Amygdala (tissue), 56 donors: ENCODE measurements at regions not wholly inside any gene's neighbourhood (a gene's known extent, or its start where the extent isn't known, plus 50 kb on each side); places are given as distances from the start of the nearest gene placed in this dataset.
"Not testable (repeated sequence)": the region's sequence is repeated elsewhere in the genome, so short reads cannot be mapped to it uniquely, and the experiment has no call there.

Source experiments
- DNase-seq, 56 donors: peaks; one replicate each; lab custom pipeline; 2025; lab: John Stamatoyannopoulos, UW

GRCh38 chr16:79887541-79888540 lies 287.3 kb upstream of the MAF start:
- DNase-seq = no peak

DNA sequence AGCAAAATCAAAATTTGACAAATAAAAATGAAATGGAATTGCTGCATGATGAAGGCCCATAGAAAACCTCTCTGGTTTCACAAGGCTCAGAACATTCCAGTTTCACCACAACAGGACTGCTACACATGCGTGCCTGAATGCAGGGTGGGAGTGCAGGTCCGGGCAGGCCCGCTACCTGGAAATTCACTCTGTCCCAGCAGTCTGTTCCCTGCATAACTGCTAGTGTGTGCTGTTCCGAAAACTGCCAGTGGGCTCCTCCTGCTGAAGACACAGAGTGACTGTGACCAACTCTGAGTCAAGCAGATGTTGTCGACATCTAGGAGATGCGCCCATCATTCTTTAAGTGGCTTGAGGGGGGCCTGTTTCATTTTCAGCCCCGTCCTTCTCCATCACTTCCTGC lies 284.8 kb upstream of the MAF start:
- DNase-seq = no peak

DNA sequence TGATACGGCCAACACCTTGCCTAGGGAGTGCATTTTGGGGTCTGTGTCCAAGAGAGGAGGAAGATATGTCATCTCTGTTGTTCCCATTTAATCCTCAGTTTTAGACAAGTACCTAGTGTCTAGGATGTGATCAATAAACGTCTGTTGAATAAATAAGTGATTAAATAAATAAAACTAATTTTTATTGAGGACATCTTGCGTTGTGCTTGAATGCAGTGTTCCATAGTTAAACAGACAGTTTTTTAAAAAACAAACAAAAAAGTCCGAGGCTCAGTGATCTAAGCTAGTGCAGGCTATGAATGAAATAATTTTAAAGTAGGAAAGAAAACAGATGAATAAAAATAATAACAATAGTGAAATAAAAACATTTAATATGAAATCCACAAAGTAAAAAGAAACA lies 283.0 kb upstream of the MAF start:
- DNase-seq = no peak

- DNase-seq = no peak
Observed at GRCh38 chr16:79882340-79883005, 281.9 kb upstream of the MAF start.

- not testable (repeated sequence) for DNase-seq
Observed at GRCh38 chr16:79881107-79881506, 280.6 kb upstream of the MAF start.

DNA sequence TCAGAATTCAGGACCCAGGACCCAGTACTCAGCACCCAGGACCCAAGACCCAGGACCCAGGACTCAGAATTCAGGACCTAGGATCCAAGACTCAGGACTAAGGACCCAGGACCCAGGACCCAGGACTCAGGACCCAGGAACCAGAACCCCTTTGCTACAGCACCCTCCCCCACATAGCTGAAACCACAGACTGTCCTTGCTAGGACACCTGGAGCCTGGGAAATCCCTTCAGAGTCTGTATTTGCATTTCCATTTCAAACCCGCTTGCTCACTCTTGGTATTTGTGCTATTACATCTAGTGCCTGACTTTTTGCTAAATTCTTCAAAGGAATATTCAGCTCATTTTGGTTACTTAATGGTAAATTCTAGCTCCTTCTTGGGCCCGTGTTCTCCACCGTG lies 275.8 kb upstream of the MAF start:
- no peak for DNase-seq

DNA sequence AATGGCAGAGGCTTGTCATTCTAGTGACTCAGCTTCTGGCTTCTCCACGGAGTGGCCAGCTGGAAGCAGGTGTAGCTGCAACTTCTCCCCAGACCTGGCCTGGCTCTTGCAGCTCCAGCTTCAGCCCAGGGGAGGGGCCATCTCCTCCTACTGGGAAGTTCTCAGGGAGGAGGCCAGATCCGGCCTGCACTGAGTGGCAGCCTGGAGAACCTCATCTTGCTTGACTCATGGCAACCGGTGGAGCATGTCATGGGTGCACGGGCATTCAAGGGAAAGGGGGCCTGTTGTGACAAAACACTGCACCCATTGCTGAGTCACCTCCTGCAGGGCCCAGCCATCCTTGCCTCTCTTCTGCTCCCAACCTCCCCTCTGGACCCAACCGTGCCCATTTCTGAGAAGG lies 273.9 kb upstream of the MAF start:
- DNase-seq = no peak

DNA sequence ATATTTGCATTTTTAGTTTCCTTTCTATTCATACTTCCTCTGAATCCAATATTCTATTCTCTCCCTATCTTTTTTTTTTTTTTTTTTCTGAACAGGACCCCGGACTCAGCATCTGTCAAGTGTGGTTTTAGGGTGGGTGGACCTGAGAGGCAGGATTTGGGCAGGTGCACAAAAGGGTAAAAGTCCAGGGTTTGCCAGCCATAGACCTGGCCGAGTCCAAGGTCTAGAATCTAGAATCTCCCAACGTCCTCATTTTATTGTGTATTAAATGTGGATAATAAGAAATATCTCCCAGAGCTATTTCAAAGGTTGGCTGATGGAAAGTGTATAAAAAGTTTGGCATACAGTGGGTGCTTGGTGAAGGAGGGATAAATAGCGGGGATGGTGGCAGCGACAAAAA lies 273.3 kb upstream of the MAF start:
- DNase-seq = no peak

DNA sequence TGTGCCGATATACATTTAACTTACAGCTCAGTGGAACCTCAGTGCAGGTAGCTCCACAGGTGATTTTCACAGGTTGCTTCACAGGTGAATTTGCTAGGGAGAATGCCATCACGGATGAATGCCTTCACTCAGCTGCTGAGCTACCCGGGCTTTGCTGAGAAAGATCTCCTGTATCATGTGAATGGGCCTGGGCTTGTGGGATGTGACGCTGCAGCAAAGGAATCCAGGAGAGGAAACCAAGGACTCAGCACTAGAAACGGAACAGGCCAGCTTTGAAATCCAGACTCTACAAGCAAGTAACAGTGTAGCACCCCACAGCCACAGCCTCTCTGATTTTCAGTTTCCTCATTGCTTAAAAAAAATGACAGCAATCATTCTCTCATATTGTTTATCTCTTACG lies 271.4 kb upstream of the MAF start:
- no peak for DNase-seq

GRCh38 chr16:79870016-79870886 lies 269.7 kb upstream of the MAF start:
- no peak for DNase-seq

GRCh38 chr16:79869304-79870015 lies 268.9 kb upstream of the MAF start:
- no peak for DNase-seq

- no peak for DNase-seq
Observed at GRCh38 chr16:79868841-79869240, 268.3 kb upstream of the MAF start.

DNA sequence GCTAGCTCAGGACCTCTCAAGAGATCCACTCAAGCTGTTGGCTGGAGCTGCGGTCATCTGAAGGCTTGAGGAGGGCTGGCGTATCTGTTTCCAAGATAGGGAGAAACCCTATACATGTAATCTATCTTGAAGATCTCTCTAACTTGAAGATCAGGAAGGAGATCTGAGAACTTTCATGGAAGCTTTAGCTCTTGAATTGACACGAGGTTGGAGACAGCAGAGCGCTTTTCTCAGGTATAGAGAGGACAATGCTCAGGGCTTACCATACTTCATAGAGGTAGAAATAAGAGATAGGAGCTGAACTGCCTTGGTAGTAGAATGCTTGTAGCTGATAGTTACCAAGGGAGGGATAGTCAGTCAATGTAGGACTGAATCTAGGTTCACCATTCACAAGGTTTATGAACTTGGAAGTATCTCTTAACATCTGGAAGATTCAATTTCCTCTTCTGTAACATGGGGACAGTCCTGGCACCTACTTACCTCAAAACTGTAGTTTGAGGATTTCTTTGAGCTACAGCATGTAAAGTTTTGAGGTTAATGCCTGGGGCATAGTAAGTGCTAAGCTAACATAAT lies 267.0 kb upstream of the MAF start:
- no peak for DNase-seq

GRCh38 chr16:79865918-79866317 lies 265.4 kb upstream of the MAF start:
- DNase-seq = no peak

- no peak for DNase-seq
Observed at GRCh38 chr16:79864781-79865391, 264.3 kb upstream of the MAF start.

DNA sequence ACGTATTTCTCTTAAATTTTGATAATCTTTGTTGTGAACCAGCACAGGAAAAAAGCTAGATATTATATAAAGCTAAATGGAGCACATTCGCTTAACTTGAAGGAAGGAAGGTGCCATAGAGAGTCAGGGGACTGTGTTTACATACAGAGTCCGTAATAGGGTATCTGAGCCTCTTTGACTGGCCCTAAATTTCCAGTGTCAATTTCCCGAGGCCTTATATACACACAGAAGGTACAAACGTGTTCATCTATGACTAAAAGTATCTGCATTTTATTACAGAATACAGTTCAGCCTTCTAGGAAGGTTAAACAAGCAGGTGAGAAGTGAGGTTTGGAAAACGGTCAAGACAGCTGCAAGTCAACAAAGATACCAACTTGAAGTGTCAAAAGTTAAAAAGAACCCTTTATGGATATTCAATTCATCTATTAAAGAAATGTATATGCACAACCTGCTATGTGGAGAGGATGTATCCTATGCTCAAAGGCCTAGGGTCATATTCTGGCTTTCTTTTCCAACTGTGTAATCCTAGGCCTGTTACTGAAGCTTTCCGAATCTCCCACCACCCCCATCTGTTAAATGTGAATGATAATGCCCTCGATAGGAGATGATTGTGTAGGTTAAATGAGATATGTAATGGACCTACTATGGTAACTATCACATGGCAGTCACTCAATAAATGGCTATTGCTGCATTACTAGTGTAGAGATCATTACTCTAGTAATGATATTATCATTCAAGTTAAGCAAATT lies 263.7 kb upstream of the MAF start:
- no peak for DNase-seq

DNA sequence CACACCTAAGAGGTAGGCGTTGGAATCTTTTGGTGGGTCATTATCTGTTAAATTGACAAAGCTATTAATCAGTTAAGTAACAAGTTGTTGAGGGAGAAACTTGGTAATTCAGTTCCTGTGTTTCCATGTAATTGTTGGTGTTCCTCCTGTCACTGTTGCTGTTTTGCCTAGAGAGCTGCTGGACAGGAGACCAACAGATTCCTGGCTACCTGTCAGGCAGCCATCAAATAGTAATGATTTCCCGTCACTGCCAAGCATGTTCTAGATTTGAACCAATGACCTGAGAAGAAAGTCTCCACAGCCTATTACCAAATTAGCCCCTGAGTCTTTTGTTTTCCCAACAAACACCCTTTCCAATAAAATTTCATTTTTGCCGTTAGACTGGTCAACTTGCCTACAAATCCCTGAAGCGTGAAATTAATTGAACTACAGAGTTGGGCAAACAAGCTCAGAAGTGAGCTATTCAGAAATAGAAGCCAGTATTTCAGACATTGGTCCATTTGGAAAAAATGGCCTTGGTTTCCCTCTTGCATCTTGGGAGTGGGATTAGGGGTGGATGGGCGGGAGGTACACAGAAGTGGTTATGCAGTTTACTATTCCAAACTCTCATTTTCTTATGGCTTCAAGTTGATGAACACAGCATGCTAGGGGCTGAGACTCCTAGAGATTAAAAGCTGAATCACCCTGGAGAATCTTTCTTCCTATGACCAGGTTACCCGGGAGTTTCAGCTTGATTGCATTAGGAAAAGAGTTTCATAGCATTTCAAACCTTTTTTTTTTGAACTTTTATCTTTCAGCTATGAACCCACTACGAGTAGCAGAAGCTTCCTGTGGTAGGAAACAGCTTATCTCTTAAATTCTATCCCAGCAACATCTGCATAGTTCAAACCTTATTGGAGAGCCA lies 262.8 kb upstream of the MAF start:
- no peak for DNase-seq

GRCh38 chr16:79862601-79863000 lies 262.1 kb upstream of the MAF start:
- no peak for DNase-seq
